Osteocyte (in vitro differentiated cells): ENCODE measurements at regions not wholly inside any gene's neighbourhood (a gene's known extent, or its start where the extent isn't known, plus 50 kb on each side); places are given as distances from the start of the nearest gene placed in this dataset.

Experiments used
- DNase-seq: peaks from one replicate; pipeline ENCODE4 v3.0.0; 2021; ENCODE audit warnings: mixed read lengths; ENCODE audit not compliant: unreplicated experiment; ENCODE audit errors: extremely low spot score
- H3K27ac Mint-ChIP-seq: one replicate; pipeline ENCODE4 v1.8.0; 2021; ENCODE audit warnings: mild to moderate bottlenecking, mixed read lengths; ENCODE audit not compliant: unreplicated experiment
- H3K27me3 Mint-ChIP-seq: one replicate; pipeline ENCODE4 v1.8.0; 2021; ENCODE audit warnings: mixed read lengths; ENCODE audit not compliant: unreplicated experiment
- H3K36me3 Mint-ChIP-seq: one replicate; pipeline ENCODE4 v1.8.0; 2021; ENCODE audit warnings: mixed read lengths; ENCODE audit not compliant: unreplicated experiment
- H3K4me1 Mint-ChIP-seq: one replicate; pipeline ENCODE4 v1.8.0; 2021; ENCODE audit warnings: mixed read lengths; ENCODE audit not compliant: unreplicated experiment
- H3K4me3 Mint-ChIP-seq: one replicate; pipeline ENCODE4 v1.8.0; 2021; ENCODE audit warnings: mild to moderate bottlenecking, moderate library complexity, mixed read lengths; ENCODE audit not compliant: unreplicated experiment
- H3K9me3 Mint-ChIP-seq: one replicate; pipeline ENCODE4 v1.8.0; 2021; ENCODE audit warnings: mixed read lengths; ENCODE audit not compliant: unreplicated experiment
- CTCF ChIP-seq: fragments of 200-600 bp; sonication (generic); IDR thresholded peaks from 2 replicates; pipeline ENCODE4 v1.5.0; 2021; ENCODE audit warnings: antibody characterized with exemption, mild to moderate bottlenecking, moderate library complexity

GRCh38 chr11:19648321-19648720 lies 64.3 kb upstream of the NAV2 start:
- no peak overlapping the region for H3K4me3 Mint-ChIP-seq
- no peak for DNase-seq
- H3K27ac Mint-ChIP-seq, result no peak overlapping the region
- H3K4me1 Mint-ChIP-seq, result peaks cover 11% of the 10 kb centered on the region
- no peak for TF ChIP-seq CTCF
- no peaks in the 10 kb centered on the region for H3K36me3 Mint-ChIP-seq
- H3K9me3 Mint-ChIP-seq, result no peaks in the 10 kb centered on the region
- no peaks in the 10 kb centered on the region for H3K27me3 Mint-ChIP-seq

- no peak for TF ChIP-seq CTCF
- Mint-ChIP-seq H3K27ac (no peak overlapping the region), H3K4me3 (no peak overlapping the region), H3K4me1 (peaks cover 11% of the 10 kb centered on the region), H3K9me3 (no peaks in the 10 kb centered on the region), H3K36me3 (no peaks in the 10 kb centered on the region), H3K27me3 (no peaks in the 10 kb centered on the region)
- no peak for DNase-seq
Observed at GRCh38 chr11:19647816-19648215, 64.8 kb upstream of the NAV2 start.

GRCh38 chr11:19646921-19647320 lies 65.7 kb upstream of the NAV2 start:
- no peaks in the 10 kb centered on the region for H3K36me3 Mint-ChIP-seq
- no peak for DNase-seq
- no peak overlapping the region for H3K27ac Mint-ChIP-seq
- H3K27me3 Mint-ChIP-seq, result no peaks in the 10 kb centered on the region
- no peaks in the 10 kb centered on the region for H3K9me3 Mint-ChIP-seq
- no peak overlapping the region for H3K4me3 Mint-ChIP-seq
- peaks cover 17% of the 10 kb centered on the region for H3K4me1 Mint-ChIP-seq
- TF ChIP-seq CTCF, result peak; percentile 11

- Mint-ChIP-seq H3K27ac (no peak overlapping the region), H3K36me3 (no peaks in the 10 kb centered on the region), H3K4me1 (peaks cover 17% of the 10 kb centered on the region), H3K27me3 (no peaks in the 10 kb centered on the region), H3K4me3 (no peak overlapping the region), H3K9me3 (no peaks in the 10 kb centered on the region)
- DNase-seq, result no peak
- TF ChIP-seq CTCF, result no peak
Observed at GRCh38 chr11:19646308-19646707, 66.3 kb upstream of the NAV2 start.

GRCh38 chr11:19644316-19644715 lies 68.3 kb upstream of the NAV2 start:
- Mint-ChIP-seq H3K9me3 (no peaks in the 10 kb centered on the region), H3K4me3 (no peak overlapping the region), H3K36me3 (no peaks in the 10 kb centered on the region), H3K27ac (no peak overlapping the region), H3K4me1 (peaks cover 17% of the 10 kb centered on the region), H3K27me3 (no peaks in the 10 kb centered on the region)
- no peak for TF ChIP-seq CTCF
- DNase-seq, result no peak
